ENCODE measurements at regions not wholly inside any gene's neighbourhood (a gene's known extent, or its start where the extent isn't known, plus 50 kb on each side); places are given as distances from the start of the nearest gene placed in this dataset.

DNA sequence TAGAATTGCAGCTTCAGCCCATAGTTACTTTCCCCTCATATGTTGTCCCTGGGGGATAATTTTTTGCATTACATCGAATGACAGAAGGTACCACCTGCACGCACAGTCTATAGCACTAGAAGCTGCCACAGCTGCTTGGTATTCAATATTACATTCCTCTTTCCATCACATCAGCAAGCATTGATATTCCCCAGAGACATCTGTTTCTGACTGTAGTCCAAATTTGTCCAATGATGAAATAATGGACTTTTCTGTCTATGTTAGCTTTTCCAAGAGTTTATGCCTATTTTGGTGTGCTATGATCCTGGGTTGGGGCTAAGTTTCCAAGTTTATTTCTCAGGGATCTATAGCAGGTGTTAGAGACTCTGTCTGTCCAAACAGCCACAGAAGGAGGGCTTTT, 335.4 kb downstream of the LRIG3 start:
- intact Hi-C loops (cut with micrococcal nuclease) = no loop called here
- Histone ChIP-seq H3K4me3 (ENCODE audit: low read length) (no peak overlapping the region), H2AFZ (ENCODE audit: low read length) (no peak overlapping the region), H3K9ac (ENCODE audit: low read length) (no peak overlapping the region), H3K27ac (ENCODE audit: low read length) (no peak overlapping the region), H3K36me3 (ENCODE audit: low read depth, low read length) (no peaks in the 10 kb centered on the region), H3K9me2 (replicated peaks; ENCODE audit: low read length) (no peaks in the 10 kb centered on the region), H3K27me3 (ENCODE audit: low read length) (no peaks in the 10 kb centered on the region), H3K79me2 (ENCODE audit: low read length) (no peaks in the 10 kb centered on the region), H3K9me3 (ENCODE audit: low read length) (no peaks in the 10 kb centered on the region), H3K4me2 (ENCODE audit: low read length) (no peak overlapping the region), H4K20me1 (ENCODE audit: low read length) (no peaks in the 10 kb centered on the region), H3F3A (ENCODE audit: low read length, unreplicated experiment) (no peaks in the 10 kb centered on the region), H3K4me1 (ENCODE audit: insufficient read depth, low read length) (peaks cover 12% of the 10 kb centered on the region)
- TF ChIP-seq, protein P1, sequence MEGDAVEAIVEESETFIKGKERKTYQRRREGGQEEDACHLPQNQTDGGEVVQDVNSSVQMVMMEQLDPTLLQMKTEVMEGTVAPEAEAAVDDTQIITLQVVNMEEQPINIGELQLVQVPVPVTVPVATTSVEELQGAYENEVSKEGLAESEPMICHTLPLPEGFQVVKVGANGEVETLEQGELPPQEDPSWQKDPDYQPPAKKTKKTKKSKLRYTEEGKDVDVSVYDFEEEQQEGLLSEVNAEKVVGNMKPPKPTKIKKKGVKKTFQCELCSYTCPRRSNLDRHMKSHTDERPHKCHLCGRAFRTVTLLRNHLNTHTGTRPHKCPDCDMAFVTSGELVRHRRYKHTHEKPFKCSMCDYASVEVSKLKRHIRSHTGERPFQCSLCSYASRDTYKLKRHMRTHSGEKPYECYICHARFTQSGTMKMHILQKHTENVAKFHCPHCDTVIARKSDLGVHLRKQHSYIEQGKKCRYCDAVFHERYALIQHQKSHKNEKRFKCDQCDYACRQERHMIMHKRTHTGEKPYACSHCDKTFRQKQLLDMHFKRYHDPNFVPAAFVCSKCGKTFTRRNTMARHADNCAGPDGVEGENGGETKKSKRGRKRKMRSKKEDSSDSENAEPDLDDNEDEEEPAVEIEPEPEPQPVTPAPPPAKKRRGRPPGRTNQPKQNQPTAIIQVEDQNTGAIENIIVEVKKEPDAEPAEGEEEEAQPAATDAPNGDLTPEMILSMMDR (conservative IDR thresholded peaks at IDR 0.05; ENCODE audit: low read depth, low read length) = no peak
- TF ChIP-seq EZH2phosphoT487 (IDR thresholded peaks at IDR 0.05; ENCODE audit: borderline replicate concordance, low read length) = no peak
- TF ChIP-seq EZH2 (IDR thresholded peaks at IDR 0.05; ENCODE audit: low read length, unreplicated experiment) = no peak
- no TSS peak for BruUV-seq (replicated peaks)
- ATAC-seq (no peak), DNase-seq (no peak)
- CTCF ChIA-PET = no interaction called here
- POLR2A ChIA-PET (ENCODE audit: unreplicated experiment) = interaction anchor here (0.5 kb wide), 1 partner anchor 153 kb away, joined by 3 read pairs; no protein-coding TSS in a partner anchor

DNA sequence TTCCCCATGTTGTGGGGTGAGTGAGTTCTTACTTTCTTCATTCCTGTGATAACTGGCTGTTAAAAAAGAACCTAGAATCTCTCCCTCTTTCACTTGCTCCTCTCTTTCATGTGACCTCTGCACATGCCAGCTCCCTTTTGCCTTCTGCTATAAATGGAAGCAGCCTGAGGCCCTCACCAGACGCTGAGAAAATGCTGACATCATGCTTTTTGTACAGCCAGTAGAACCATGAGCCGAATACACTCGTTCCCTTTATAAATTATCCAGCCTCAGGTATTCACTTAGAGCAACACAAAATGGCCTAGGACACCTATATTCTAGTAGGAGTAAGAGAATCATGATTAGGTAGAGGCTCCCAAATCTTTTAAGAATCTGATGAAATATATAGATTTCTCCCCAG, 333.5 kb downstream of the LRIG3 start:
- no peaks in the 10 kb centered on the region for H3K9me2 ChIP-seq (replicated peaks; ENCODE audit: low read length)
- H3K27me3 ChIP-seq (ENCODE audit: low read length) = no peaks in the 10 kb centered on the region
- no peaks in the 10 kb centered on the region for H3F3A ChIP-seq (ENCODE audit: low read length, unreplicated experiment)
- DNase-seq (no peak), ATAC-seq (no peak)
- H3K36me3 ChIP-seq (ENCODE audit: low read depth, low read length) = no peaks in the 10 kb centered on the region
- no peak overlapping the region for H3K9ac ChIP-seq (ENCODE audit: low read length)
- ChIA-PET CTCF (no interaction called here), POLR2A (ENCODE audit: unreplicated experiment) (no interaction called here)
- H3K79me2 ChIP-seq (ENCODE audit: low read length) = no peaks in the 10 kb centered on the region
- H3K27ac ChIP-seq (ENCODE audit: low read length) = no peak overlapping the region
- H2AFZ ChIP-seq (ENCODE audit: low read length) = no peak overlapping the region
- no peak overlapping the region for H3K4me3 ChIP-seq (ENCODE audit: low read length)
- peaks cover 7% of the 10 kb centered on the region; the same call in 1 of the 2 replicates for H3K4me1 ChIP-seq (ENCODE audit: insufficient read depth, low read length)
- intact Hi-C loops (cut with micrococcal nuclease) = no loop called here
- no peak overlapping the region for H3K4me2 ChIP-seq (ENCODE audit: low read length)
- H3K9me3 ChIP-seq (ENCODE audit: low read length) = no peaks in the 10 kb centered on the region
- TF ChIP-seq EZH2phosphoT487 (IDR thresholded peaks at IDR 0.05; ENCODE audit: borderline replicate concordance, low read length) (no peak), EZH2 (IDR thresholded peaks at IDR 0.05; ENCODE audit: low read length, unreplicated experiment) (no peak)
- TF ChIP-seq, protein P1 (conservative IDR thresholded peaks at IDR 0.05; ENCODE audit: low read depth, low read length) = no peak
- BruUV-seq (replicated peaks) = no TSS peak
- H4K20me1 ChIP-seq (ENCODE audit: low read length) = no peaks in the 10 kb centered on the region

DNA sequence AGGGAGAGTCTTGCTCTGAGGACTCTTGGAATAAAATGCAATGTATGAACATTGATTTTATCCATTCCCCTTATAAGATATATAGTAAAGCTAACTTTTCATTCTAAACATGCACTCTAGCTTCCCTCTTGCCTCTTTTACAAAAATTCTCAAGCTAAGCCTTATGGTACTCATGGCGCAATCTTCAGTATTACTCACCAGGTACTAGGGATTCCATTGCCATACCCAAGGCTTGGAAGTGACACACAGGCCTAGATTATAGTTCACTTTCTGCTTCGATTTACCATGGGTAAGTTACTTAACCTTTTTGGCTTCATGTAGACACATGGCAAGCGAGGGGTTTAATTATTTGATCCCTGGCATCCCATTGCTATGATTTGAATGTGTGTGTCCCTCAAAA, 331.5 kb downstream of the LRIG3 start:
- no peaks in the 10 kb centered on the region for H3K9me3 ChIP-seq (ENCODE audit: low read length)
- H3K4me1 ChIP-seq (ENCODE audit: insufficient read depth, low read length) = peaks cover 1% of the 10 kb centered on the region; the same call in 1 of the 2 replicates
- DNase-seq (peak; percentile 22), ATAC-seq (no peak)
- H3K27ac ChIP-seq (ENCODE audit: low read length) = no peak overlapping the region
- ChIA-PET CTCF (no interaction called here), POLR2A (ENCODE audit: unreplicated experiment) (no interaction called here)
- H3K9me2 ChIP-seq (replicated peaks; ENCODE audit: low read length) = no peaks in the 10 kb centered on the region
- no peaks in the 10 kb centered on the region for H3K79me2 ChIP-seq (ENCODE audit: low read length)
- no peaks in the 10 kb centered on the region for H4K20me1 ChIP-seq (ENCODE audit: low read length)
- H3K36me3 ChIP-seq (ENCODE audit: low read depth, low read length) = no peaks in the 10 kb centered on the region
- no peak for TF ChIP-seq EZH2 (IDR thresholded peaks at IDR 0.05; ENCODE audit: low read length, unreplicated experiment)
- TF ChIP-seq EZH2phosphoT487 (IDR thresholded peaks at IDR 0.05; ENCODE audit: borderline replicate concordance, low read length) = no peak
- TF ChIP-seq, protein P1 (conservative IDR thresholded peaks at IDR 0.05; ENCODE audit: low read depth, low read length) = no peak
- BruUV-seq (replicated peaks) = no TSS peak
- intact Hi-C loops (cut with micrococcal nuclease) = no loop called here
- no peak overlapping the region for H2AFZ ChIP-seq (ENCODE audit: low read length)
- no peak overlapping the region for H3K9ac ChIP-seq (ENCODE audit: low read length)
- H3K27me3 ChIP-seq (ENCODE audit: low read length) = no peaks in the 10 kb centered on the region
- H3K4me3 ChIP-seq (ENCODE audit: low read length) = no peak overlapping the region
- H3K4me2 ChIP-seq (ENCODE audit: low read length) = no peak overlapping the region
- no peaks in the 10 kb centered on the region for H3F3A ChIP-seq (ENCODE audit: low read length, unreplicated experiment)
